ENCODE measurements at regions not wholly inside any gene's neighbourhood (a gene's known extent, or its start where the extent isn't known, plus 50 kb on each side); places are given as distances from the start of the nearest gene placed in this dataset.

GRCh38 chr3:157844800-157845565, 261.2 kb downstream of the SHOX2 start:
- WGBS, 5 donors = 45 to 54% (median 51%) methylated on average over 4 of the region's 4 CpGs
- no peak overlapping the region for H3K27ac ChIP-seq
- H3K4me3 ChIP-seq = no peak overlapping the region
- no peak for DNase-seq
- no peaks in the 10 kb centered on the region for H3K27me3 ChIP-seq (replicated peaks in 1 of 7)
- H3K9me3 ChIP-seq = no peaks in the 10 kb centered on the region
- no peaks in the 10 kb centered on the region for H3K36me3 ChIP-seq
- TF ChIP-seq POLR2A (IDR thresholded peaks at IDR 0.05) (no peak), POLR2AphosphoS5 (IDR thresholded peaks at IDR 0.05) (no peak)
- TF ChIP-seq, protein P1, sequence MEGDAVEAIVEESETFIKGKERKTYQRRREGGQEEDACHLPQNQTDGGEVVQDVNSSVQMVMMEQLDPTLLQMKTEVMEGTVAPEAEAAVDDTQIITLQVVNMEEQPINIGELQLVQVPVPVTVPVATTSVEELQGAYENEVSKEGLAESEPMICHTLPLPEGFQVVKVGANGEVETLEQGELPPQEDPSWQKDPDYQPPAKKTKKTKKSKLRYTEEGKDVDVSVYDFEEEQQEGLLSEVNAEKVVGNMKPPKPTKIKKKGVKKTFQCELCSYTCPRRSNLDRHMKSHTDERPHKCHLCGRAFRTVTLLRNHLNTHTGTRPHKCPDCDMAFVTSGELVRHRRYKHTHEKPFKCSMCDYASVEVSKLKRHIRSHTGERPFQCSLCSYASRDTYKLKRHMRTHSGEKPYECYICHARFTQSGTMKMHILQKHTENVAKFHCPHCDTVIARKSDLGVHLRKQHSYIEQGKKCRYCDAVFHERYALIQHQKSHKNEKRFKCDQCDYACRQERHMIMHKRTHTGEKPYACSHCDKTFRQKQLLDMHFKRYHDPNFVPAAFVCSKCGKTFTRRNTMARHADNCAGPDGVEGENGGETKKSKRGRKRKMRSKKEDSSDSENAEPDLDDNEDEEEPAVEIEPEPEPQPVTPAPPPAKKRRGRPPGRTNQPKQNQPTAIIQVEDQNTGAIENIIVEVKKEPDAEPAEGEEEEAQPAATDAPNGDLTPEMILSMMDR (IDR thresholded peaks at IDR 0.05 in 8 of 11, conservative IDR thresholded peaks at IDR 0.05 in 3 of 11) = no peak
- intact Hi-C loops (cut with DNase I; ENCODE audit: low total_unique reads) = no loop called here
- H3K4me1 ChIP-seq = no peaks in the 10 kb centered on the region

GRCh38 chr3:157844216-157844615, 262.0 kb downstream of the SHOX2 start:
- Histone ChIP-seq H3K4me3 (no peak overlapping the region), H3K9me3 (no peaks in the 10 kb centered on the region), H3K36me3 (no peaks in the 10 kb centered on the region), H3K4me1 (no peaks in the 10 kb centered on the region), H3K27ac (no peak overlapping the region), H3K27me3 (replicated peaks in 1 of 7) (no peaks in the 10 kb centered on the region)
- WGBS, 5 donors = 89 to 95% (median 90%) methylated on average over 3 of the region's 3 CpGs
- TF ChIP-seq POLR2AphosphoS5 (IDR thresholded peaks at IDR 0.05) (no peak), POLR2A (IDR thresholded peaks at IDR 0.05) (no peak)
- TF ChIP-seq, protein P1 (IDR thresholded peaks at IDR 0.05 in 8 of 11, conservative IDR thresholded peaks at IDR 0.05 in 3 of 11) = no peak
- no peak for DNase-seq
- intact Hi-C loops (cut with DNase I; ENCODE audit: low total_unique reads) = no loop called here

DNA sequence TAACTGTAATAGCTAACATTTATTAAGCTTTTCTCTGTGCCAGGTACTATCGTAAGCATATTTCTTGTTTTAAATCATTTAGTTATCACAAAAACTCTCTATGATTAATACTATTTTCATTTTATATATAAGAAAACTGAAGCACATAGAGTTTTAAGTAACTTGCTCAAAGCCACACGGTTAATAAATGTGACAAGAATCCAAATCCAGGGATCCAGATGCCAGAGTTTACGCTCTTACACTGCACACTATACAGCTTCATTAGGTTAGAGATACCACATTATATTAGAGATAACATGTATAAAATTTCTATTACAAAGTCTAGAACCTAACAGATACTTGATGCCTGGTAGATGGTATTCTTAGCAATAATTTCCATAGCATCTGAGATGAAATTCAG, 265.2 kb downstream of the SHOX2 start:
- intact Hi-C loops (cut with DNase I; ENCODE audit: low total_unique reads) = no loop called here
- no peak overlapping the region for H3K27ac ChIP-seq
- TF ChIP-seq POLR2A (IDR thresholded peaks at IDR 0.05) (no peak), POLR2AphosphoS5 (IDR thresholded peaks at IDR 0.05) (no peak)
- TF ChIP-seq, protein P1 (IDR thresholded peaks at IDR 0.05 in 8 of 11, conservative IDR thresholded peaks at IDR 0.05 in 3 of 11) = no peak
- no peaks in the 10 kb centered on the region for H3K36me3 ChIP-seq
- no peaks in the 10 kb centered on the region for H3K9me3 ChIP-seq
- H3K4me1 ChIP-seq = no peaks in the 10 kb centered on the region
- H3K4me3 ChIP-seq = no peak overlapping the region
- 77 to 94% (median 91%) methylated on average over 3 of the region's 3 CpGs for WGBS, 5 donors
- no peaks in the 10 kb centered on the region for H3K27me3 ChIP-seq (replicated peaks in 1 of 7)
- DNase-seq = no peak

GRCh38 chr3:157840564-157840963, 265.7 kb downstream of the SHOX2 start:
- Histone ChIP-seq H3K4me3 (no peak overlapping the region), H3K27ac (no peak overlapping the region), H3K36me3 (no peaks in the 10 kb centered on the region), H3K4me1 (no peaks in the 10 kb centered on the region), H3K9me3 (no peaks in the 10 kb centered on the region), H3K27me3 (replicated peaks in 1 of 7) (no peaks in the 10 kb centered on the region)
- no peak for DNase-seq
- TF ChIP-seq POLR2A (IDR thresholded peaks at IDR 0.05) = no peak
- TF ChIP-seq POLR2AphosphoS5 (IDR thresholded peaks at IDR 0.05) = no peak
- TF ChIP-seq, protein P1 (IDR thresholded peaks at IDR 0.05 in 8 of 11, conservative IDR thresholded peaks at IDR 0.05 in 3 of 11) = no peak
- intact Hi-C loops (cut with DNase I; ENCODE audit: low total_unique reads) = no loop called here
- WGBS, 5 donors = 66 to 86% (median 74%) methylated on average over 2 of the region's 2 CpGs
